GM23338 (cell line): ENCODE measurements at regions not wholly inside any gene's neighbourhood (a gene's known extent, or its start where the extent isn't known, plus 50 kb on each side); places are given as distances from the start of the nearest gene placed in this dataset.

Source experiments
- ATAC-seq: fragments of 200-7000 bp; cut with Tn5 transposase; 3 replicates; pipeline ENCODE4 v1.9.1; 2020
- DNase-seq: peaks from one replicate; pipeline ENCODE4 v3.0.0-alpha.2; 2015; ENCODE audit warnings: low spot score
- H2AFZ ChIP-seq: fragments of 200-600 bp; sonication (generic); 2 replicates; pipeline ENCODE4 v1.8.0; 2016; ENCODE audit warnings: antibody characterized with exemption, mild to moderate bottlenecking, moderate library complexity
- H3F3A ChIP-seq: fragments of 200-600 bp; sonication (generic); replicated peaks from 2 replicates; pipeline ENCODE4 v1.8.0; 2017; ENCODE audit warnings: antibody characterized with exemption, mixed run types, low read depth
- H3K27ac ChIP-seq: fragments of 200-600 bp; sonication (generic); 2 replicates; pipeline ENCODE4 v1.6.1; 2016; ENCODE audit warnings: low read depth
- H3K27me3 ChIP-seq: fragments of 200-600 bp; sonication (generic); 2 replicates; pipeline ENCODE4 v1.8.0; 2016; ENCODE audit warnings: mild to moderate bottlenecking, mixed run types, moderate library complexity; ENCODE audit not compliant: insufficient read depth
- H3K36me3 ChIP-seq: fragments of 200-600 bp; sonication (generic); 2 replicates; pipeline ENCODE4 v1.8.0; 2016; ENCODE audit warnings: mild to moderate bottlenecking; ENCODE audit not compliant: insufficient read depth
- H3K4me1 ChIP-seq: fragments of 200-600 bp; sonication (generic); 2 replicates; pipeline ENCODE4 v1.8.0; 2016; ENCODE audit warnings: mild to moderate bottlenecking, moderate library complexity; ENCODE audit not compliant: insufficient read depth
- H3K4me2 ChIP-seq: fragments of 200-600 bp; sonication (generic); 2 replicates; pipeline ENCODE4 v1.7.1; 2017; ENCODE audit warnings: mixed run types
- H3K4me3 ChIP-seq: fragments of 200-600 bp; sonication (generic); 2 replicates; pipeline ENCODE4 v1.6.1; 2016; ENCODE audit warnings: mixed run types
- H3K79me2 ChIP-seq: fragments of 200-600 bp; sonication (generic); replicated peaks from 2 replicates; pipeline ENCODE4 v1.8.0; 2017; ENCODE audit warnings: mild to moderate bottlenecking; ENCODE audit not compliant: insufficient read depth
- H3K9me2 ChIP-seq: fragments of 200-600 bp; sonication (generic); 2 replicates; pipeline ENCODE4 v1.8.0; 2017; ENCODE audit not compliant: insufficient read depth
- H4K20me1 ChIP-seq: fragments of 200-600 bp; sonication (generic); replicated peaks from 2 replicates; pipeline ENCODE4 v1.8.0; 2017; ENCODE audit warnings: mild to moderate bottlenecking; ENCODE audit not compliant: insufficient read depth
- H3K27ac Mint-ChIP-seq: 2 replicates; pipeline ENCODE4 v1.8.0; 2020; ENCODE audit warnings: inconsistent platforms, mild to moderate bottlenecking, moderate library complexity, mixed read lengths
- H3K27me3 Mint-ChIP-seq: 3 replicates; pipeline ENCODE4 v1.8.0; 2022; ENCODE audit warnings: low read depth, mild to moderate bottlenecking, moderate library complexity, mixed read lengths, inconsistent platforms; ENCODE audit not compliant: insufficient read depth, poor library complexity
- H3K36me3 Mint-ChIP-seq: 3 replicates; pipeline ENCODE4 v1.8.0; 2021; ENCODE audit warnings: low read depth, mild to moderate bottlenecking, inconsistent platforms, moderate library complexity, mixed read lengths
- H3K4me1 Mint-ChIP-seq: 3 replicates; pipeline ENCODE4 v1.8.0; 2020; ENCODE audit warnings: mild to moderate bottlenecking, inconsistent platforms, mixed read lengths
- H3K4me3 Mint-ChIP-seq: 3 replicates; pipeline ENCODE4 v1.8.0; 2021; ENCODE audit warnings: moderate library complexity, mild to moderate bottlenecking, inconsistent platforms, mixed read lengths
- H3K9me3 Mint-ChIP-seq: 3 replicates; pipeline ENCODE4 v1.8.0; 2020; ENCODE audit warnings: moderate library complexity, mild to moderate bottlenecking, inconsistent platforms, mixed read lengths
- CREB1 ChIP-seq: fragments of 250-450 bp; sonication (Bioruptor Pico); IDR thresholded peaks from 2 replicates; pipeline ENCODE4 v1.5.0; 2020; ENCODE audit warnings: low read depth, mild to moderate bottlenecking, moderate library complexity
- CTCF ChIP-seq, 2 experiments: fragments of 200-600 bp in 1 of 2; sonication (generic) in 1 of 2; conservative IDR thresholded peaks; 2 replicates each; pipeline versions ENCODE4 v1.5.1 to v1.6.1; 2016 to 2017; ENCODE audit warnings: antibody characterized with exemption in 2 of 2, low read depth in 2 of 2, mild to moderate bottlenecking in 2 of 2, moderate library complexity in 1 of 2
- ETS1 ChIP-seq: IDR thresholded peaks from 2 replicates; pipeline ENCODE4 v1.6.1; 2016; ENCODE audit warnings: antibody characterized with exemption
- EZH2 ChIP-seq: fragments of 200-600 bp; sonication (generic); IDR thresholded peaks from one replicate; pipeline ENCODE4 v1.8.0; 2017; ENCODE audit warnings: antibody characterized with exemption, mild to moderate bottlenecking, low read depth; ENCODE audit not compliant: unreplicated experiment
- EZH2phosphoT487 ChIP-seq: fragments of 200-600 bp; sonication (generic); IDR thresholded peaks from one replicate; pipeline ENCODE4 v1.8.1; 2018; ENCODE audit warnings: antibody characterized with exemption; ENCODE audit not compliant: unreplicated experiment
- JUNB ChIP-seq: IDR thresholded peaks from one replicate; pipeline ENCODE4 v1.6.1; 2016; ENCODE audit warnings: antibody characterized with exemption; ENCODE audit not compliant: unreplicated experiment
- NANOG ChIP-seq: IDR thresholded peaks from 2 replicates; pipeline ENCODE4 v1.6.1; 2016; ENCODE audit warnings: antibody characterized with exemption, borderline replicate concordance
- STAT1 ChIP-seq: IDR thresholded peaks from one replicate; pipeline ENCODE4 v1.6.1; 2016; ENCODE audit warnings: antibody characterized with exemption; ENCODE audit not compliant: unreplicated experiment
- TF ChIP-seq, protein P1 (sequence below): fragments of 250-450 bp; sonication (Bioruptor Pico); IDR thresholded peaks from 2 replicates; pipeline ENCODE4 v1.5.0; 2020; ENCODE audit warnings: mild to moderate bottlenecking, moderate library complexity
- TF ChIP-seq, protein P2 (sequence below): IDR thresholded peaks from one replicate; pipeline ENCODE4 v1.6.1; 2018; ENCODE audit warnings: antibody characterized with exemption; ENCODE audit not compliant: unreplicated experiment

GRCh38 chr18:77666613-77667012, 417.0 kb downstream of the GALR1 start (continued):
- no peak for TF ChIP-seq NANOG

DNA sequence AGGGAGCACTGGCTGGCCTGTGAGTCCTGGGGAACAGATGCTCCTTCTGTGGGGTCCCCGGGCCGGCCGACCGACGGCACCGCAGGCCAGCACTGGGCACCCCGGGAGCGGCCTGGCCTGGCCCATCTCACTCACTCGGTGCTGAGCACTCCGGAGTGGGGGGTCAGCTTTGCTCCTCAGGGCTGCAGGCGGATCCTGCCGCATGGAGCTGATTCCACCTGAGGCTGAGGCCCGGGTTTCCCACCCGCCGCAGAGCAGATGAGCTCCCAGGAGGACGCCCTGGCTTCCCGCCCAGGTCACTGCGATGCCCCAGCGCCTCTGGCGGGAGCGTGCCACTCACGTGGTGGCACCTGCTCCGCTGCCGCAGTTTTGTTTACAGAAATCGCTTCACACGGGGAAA, 418.6 kb downstream of the GALR1 start:
- Histone ChIP-seq H3K79me2 (no peaks in the 10 kb centered on the region), H3K9me2 (no peaks in the 10 kb centered on the region), H3F3A (no peaks in the 10 kb centered on the region), H3K27ac (no peak overlapping the region), H3K4me2 (no peak overlapping the region), H4K20me1 (no peaks in the 10 kb centered on the region), H3K36me3 (no peaks in the 10 kb centered on the region), H3K27me3 (no peaks in the 10 kb centered on the region), H2AFZ (no peak overlapping the region), H3K4me1 (peaks cover 7% of the 10 kb centered on the region; the same call in 1 of the 2 replicates), H3K4me3 (no peak overlapping the region)
- H3K27me3 Mint-ChIP-seq: peaks cover 16% of the 10 kb centered on the region
- no peak overlapping the region for H3K27ac Mint-ChIP-seq
- no peaks in the 10 kb centered on the region for H3K36me3 Mint-ChIP-seq
- peaks cover 5% of the 10 kb centered on the region for H3K9me3 Mint-ChIP-seq
- TF ChIP-seq STAT1 (no peak), CTCF (conservative IDR thresholded peaks at IDR 0.05; ENCODE audit: low read depth in 2 of 2) (no peak), EZH2 (no peak), EZH2phosphoT487 (no peak), JUNB (no peak), ETS1 (no peak), CREB1 (CRISPR knock-in tag) (no peak)
- TF ChIP-seq, protein P1, sequence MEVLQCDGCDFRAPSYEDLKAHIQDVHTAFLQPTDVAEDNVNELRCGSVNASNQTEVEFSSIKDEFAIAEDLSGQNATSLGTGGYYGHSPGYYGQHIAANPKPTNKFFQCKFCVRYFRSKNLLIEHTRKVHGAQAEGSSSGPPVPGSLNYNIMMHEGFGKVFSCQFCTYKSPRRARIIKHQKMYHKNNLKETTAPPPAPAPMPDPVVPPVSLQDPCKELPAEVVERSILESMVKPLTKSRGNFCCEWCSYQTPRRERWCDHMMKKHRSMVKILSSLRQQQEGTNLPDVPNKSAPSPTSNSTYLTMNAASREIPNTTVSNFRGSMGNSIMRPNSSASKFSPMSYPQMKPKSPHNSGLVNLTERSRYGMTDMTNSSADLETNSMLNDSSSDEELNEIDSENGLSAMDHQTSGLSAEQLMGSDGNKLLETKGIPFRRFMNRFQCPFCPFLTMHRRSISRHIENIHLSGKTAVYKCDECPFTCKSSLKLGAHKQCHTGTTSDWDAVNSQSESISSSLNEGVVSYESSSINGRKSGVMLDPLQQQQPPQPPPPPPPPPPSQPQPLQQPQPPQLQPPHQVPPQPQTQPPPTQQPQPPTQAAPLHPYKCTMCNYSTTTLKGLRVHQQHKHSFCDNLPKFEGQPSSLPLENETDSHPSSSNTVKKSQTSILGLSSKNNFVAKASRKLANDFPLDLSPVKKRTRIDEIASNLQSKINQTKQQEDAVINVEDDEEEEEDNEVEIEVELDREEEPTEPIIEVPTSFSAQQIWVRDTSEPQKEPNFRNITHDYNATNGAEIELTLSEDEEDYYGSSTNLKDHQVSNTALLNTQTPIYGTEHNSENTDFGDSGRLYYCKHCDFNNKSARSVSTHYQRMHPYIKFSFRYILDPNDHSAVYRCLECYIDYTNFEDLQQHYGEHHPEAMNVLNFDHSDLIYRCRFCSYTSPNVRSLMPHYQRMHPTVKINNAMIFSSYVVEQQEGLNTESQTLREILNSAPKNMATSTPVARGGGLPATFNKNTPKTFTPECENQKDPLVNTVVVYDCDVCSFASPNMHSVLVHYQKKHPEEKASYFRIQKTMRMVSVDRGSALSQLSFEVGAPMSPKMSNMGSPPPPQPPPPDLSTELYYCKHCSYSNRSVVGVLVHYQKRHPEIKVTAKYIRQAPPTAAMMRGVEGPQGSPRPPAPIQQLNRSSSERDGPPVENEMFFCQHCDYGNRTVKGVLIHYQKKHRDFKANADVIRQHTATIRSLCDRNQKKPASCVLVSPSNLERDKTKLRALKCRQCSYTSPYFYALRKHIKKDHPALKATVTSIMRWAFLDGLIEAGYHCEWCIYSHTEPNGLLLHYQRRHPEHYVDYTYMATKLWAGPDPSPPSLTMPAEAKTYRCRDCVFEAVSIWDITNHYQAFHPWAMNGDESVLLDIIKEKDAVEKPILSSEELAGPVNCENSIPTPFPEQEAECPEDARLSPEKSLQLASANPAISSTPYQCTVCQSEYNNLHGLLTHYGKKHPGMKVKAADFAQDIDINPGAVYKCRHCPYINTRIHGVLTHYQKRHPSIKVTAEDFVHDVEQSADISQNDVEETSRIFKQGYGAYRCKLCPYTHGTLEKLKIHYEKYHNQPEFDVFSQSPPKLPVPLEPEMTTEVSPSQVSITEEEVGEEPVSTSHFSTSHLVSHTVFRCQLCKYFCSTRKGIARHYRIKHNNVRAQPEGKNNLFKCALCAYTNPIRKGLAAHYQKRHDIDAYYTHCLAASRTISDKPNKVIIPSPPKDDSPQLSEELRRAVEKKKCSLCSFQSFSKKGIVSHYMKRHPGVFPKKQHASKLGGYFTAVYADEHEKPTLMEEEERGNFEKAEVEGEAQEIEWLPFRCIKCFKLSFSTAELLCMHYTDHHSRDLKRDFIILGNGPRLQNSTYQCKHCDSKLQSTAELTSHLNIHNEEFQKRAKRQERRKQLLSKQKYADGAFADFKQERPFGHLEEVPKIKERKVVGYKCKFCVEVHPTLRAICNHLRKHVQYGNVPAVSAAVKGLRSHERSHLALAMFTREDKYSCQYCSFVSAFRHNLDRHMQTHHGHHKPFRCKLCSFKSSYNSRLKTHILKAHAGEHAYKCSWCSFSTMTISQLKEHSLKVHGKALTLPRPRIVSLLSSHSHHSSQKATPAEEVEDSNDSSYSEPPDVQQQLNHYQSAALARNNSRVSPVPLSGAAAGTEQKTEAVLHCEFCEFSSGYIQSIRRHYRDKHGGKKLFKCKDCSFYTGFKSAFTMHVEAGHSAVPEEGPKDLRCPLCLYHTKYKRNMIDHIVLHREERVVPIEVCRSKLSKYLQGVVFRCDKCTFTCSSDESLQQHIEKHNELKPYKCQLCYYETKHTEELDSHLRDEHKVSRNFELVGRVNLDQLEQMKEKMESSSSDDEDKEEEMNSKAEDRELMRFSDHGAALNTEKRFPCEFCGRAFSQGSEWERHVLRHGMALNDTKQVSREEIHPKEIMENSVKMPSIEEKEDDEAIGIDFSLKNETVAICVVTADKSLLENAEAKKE (CRISPR knock-in tag): no peak
- TF ChIP-seq, protein P2, sequence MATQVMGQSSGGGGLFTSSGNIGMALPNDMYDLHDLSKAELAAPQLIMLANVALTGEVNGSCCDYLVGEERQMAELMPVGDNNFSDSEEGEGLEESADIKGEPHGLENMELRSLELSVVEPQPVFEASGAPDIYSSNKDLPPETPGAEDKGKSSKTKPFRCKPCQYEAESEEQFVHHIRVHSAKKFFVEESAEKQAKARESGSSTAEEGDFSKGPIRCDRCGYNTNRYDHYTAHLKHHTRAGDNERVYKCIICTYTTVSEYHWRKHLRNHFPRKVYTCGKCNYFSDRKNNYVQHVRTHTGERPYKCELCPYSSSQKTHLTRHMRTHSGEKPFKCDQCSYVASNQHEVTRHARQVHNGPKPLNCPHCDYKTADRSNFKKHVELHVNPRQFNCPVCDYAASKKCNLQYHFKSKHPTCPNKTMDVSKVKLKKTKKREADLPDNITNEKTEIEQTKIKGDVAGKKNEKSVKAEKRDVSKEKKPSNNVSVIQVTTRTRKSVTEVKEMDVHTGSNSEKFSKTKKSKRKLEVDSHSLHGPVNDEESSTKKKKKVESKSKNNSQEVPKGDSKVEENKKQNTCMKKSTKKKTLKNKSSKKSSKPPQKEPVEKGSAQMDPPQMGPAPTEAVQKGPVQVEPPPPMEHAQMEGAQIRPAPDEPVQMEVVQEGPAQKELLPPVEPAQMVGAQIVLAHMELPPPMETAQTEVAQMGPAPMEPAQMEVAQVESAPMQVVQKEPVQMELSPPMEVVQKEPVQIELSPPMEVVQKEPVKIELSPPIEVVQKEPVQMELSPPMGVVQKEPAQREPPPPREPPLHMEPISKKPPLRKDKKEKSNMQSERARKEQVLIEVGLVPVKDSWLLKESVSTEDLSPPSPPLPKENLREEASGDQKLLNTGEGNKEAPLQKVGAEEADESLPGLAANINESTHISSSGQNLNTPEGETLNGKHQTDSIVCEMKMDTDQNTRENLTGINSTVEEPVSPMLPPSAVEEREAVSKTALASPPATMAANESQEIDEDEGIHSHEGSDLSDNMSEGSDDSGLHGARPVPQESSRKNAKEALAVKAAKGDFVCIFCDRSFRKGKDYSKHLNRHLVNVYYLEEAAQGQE: no peak
- DNase-seq (no peak), ATAC-seq (no peak)
- peaks cover 31% of the 10 kb centered on the region for H3K4me1 Mint-ChIP-seq
- H3K4me3 Mint-ChIP-seq: no peak overlapping the region
